Stimulated activated CD8-positive, alpha-beta memory T cell treated with anti-CD3 and anti-CD28 coated beads, Interleukin-15, amount 100 ng/mL, for 4 hours (primary cell): ENCODE measurements at regions not wholly inside any gene's neighbourhood (a gene's known extent, or its start where the extent isn't known, plus 50 kb on each side); places are given as distances from the start of the nearest gene placed in this dataset.

Experiments
- DNase-seq, 2 donors: peaks; one replicate each; pipeline ENCODE4 v3.0.0-alpha.2; 2020; ENCODE audit warnings: low read depth in 2 of 2

GRCh38 chr10:4198216-4198615, 413.2 kb upstream of the KLF6 start:
- DNase-seq = no peak

DNA sequence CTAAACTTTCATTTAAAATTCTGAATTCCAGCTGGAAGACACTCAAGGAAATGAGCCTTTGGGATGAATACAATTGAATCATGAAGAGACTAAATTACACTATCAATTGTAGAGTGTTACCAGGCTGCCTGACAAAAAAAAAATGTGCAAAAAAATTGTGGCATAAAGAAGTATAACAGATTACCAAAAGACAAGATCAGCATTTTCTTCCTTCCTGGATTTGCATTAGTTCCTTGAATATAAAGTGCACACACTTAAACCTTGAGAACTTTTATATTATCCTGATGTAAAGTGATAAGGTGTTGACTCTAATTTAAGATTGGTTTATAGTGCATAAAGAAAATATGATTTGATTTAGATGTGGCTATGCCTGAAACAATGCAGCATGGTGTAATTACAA, 412.7 kb upstream of the KLF6 start:
- DNase-seq = no peak

DNA sequence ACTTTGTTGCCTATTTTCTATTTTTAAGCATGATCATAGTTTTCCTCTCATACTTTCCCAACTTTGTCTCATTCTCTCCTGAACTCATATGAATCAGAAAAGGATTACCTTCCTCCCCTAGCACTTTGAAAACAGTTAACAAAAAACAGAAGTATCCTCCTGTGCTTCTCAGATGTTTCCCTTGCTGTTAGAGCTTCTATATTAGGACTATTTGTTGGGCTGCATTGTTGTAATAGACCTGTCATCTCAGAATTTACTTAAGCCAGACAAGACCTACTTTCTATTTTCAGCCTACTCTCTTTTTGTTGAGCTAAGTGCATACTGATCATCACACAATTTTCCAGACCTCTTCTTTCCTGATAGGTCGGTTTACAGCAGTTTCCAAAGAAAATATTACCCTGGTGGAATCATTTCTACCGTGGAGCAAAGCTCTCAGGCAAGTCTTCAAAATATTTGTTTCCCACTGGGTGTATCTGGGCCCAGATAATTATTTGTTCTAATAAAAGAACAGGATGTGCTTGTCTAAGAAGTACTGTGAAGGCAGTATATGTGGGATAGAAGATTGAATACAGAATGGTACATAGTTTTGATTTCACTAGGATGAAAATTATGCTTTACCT, 411.9 kb upstream of the KLF6 start:
- DNase-seq = no peak

DNA sequence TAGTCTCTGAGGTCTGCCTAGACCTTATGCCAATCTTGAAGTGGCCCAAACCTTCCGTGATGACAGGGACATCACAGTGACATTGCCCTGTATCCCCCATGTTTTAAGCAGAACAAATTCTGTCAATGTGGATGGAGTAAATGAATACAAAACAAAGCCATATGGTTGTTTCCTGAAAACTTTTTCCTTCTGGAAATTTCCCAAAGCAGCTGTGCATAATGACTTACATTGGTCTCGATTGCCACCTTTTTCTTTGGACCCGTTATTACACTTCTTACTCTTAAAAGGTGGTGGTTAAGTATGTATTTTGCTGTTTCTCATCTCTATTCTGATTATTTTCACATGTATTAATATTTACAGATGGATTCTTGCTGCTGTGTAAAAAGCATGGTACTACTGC, 411.2 kb upstream of the KLF6 start:
- no peak for DNase-seq

GRCh38 chr10:4195213-4195612, 410.2 kb upstream of the KLF6 start:
- DNase-seq = no peak

DNA sequence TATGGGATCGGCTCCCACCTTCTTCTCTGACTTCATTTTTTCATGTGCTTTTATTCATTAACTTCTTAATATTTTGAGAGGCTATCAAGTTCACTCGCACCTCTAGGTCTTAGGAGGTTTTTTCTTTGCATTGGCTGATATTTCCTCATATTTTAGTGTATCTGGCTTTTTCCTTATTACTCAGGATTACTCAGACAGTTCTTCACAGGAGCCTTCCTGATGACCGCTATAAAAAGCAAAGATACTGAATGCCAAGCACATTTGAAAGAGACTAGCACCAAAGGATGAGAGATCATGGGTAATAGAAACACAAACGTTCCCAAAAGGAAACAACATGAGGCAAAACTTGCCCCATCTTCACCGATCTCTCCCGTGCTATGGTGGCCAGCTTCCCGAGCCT, 409.2 kb upstream of the KLF6 start:
- DNase-seq = no peak

DNA sequence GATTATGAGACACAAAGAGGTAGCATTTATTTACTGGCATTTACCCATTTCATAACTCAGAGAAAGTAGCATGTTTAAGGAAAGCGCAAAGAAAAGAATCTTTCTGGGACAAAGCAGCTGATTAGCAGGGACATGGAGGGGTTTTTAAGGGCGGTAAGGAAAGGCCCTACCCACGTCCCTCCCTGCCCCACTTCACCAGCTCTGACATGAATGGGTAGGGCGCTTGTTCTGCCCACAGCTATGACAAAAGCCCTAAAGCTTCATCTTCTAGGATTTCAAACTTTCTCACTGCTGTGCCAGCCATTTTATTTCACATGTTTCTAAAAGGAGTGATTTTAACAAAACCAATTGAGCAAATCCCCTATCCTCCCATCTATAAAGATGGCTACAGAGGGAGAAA, 406.9 kb upstream of the KLF6 start:
- no peak for DNase-seq

DNA sequence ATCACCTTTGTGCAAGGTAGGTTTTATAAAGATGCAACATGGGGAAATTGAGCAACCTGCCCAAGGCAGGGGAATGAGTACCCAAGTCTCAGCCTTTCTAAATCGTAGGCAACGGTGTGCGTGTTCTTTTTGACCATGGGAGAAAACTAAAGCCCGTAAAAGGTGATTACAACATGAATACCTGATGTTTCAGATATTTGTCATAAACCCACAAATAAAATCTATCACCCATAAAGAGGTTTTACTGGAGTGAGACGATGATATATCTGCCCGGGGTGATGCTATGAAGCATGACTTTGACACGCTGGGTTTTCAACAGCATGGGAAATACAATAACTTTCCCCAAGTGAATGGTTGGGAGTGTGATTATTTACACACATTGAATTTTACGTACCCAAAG, 406.3 kb upstream of the KLF6 start:
- DNase-seq = no peak

DNA sequence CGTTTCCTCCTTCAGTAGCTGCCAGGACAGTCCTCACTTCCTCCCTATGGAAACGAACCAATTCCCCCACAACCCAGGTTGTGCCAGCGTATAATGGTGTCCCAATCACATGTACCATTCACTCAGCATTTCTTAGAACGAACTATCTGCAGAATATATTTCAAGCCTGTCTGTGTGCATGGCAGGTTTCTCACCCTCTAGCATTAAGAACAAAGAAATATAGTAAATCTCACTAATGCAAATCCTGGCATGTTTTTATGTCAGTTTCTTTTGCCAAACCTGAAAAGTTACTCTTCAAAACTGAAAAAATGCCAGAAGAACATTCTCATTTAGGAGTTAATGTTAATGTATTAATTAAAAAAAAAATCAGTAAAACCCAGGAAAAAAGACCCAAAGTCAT, 405.9 kb upstream of the KLF6 start:
- DNase-seq = no peak

GRCh38 chr10:4189281-4189680, 404.3 kb upstream of the KLF6 start:
- DNase-seq = no peak

GRCh38 chr10:4188406-4188805, 403.4 kb upstream of the KLF6 start:
- DNase-seq = no peak

GRCh38 chr10:4186849-4187540, 402.0 kb upstream of the KLF6 start:
- DNase-seq = no peak

DNA sequence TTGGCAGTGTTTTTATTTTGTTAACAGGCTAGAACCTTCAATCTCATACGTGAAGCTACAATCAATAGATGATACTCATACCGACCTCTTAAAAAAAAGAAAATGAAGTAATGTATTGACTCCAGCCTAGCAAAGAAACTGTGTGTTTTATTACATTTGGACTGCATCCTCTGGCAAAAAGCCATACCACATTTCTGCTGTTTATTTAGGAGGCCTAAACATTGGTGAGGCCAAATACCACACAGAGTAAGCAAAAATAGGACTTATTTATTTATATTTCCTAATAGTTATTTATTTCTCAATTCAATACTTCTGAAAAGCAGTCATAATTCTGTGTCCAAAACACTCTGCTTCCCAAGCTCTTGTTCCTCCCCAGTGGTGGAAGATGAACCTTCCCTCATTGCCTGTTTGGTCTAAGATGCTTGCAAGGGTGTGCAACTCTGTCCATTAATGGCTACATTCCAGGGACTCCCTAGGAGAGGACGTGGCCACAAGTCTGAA, 398.8 kb upstream of the KLF6 start:
- DNase-seq = no peak

GRCh38 chr10:4181621-4182049, 396.6 kb upstream of the KLF6 start:
- DNase-seq = no peak

- no peak for DNase-seq
These were observed 396.1 kb upstream of the KLF6 start for GRCh38 chr10:4181081-4181480.

- no peak for DNase-seq
These were observed 392.8 kb upstream of the KLF6 start for GRCh38 chr10:4177791-4178190.

DNA sequence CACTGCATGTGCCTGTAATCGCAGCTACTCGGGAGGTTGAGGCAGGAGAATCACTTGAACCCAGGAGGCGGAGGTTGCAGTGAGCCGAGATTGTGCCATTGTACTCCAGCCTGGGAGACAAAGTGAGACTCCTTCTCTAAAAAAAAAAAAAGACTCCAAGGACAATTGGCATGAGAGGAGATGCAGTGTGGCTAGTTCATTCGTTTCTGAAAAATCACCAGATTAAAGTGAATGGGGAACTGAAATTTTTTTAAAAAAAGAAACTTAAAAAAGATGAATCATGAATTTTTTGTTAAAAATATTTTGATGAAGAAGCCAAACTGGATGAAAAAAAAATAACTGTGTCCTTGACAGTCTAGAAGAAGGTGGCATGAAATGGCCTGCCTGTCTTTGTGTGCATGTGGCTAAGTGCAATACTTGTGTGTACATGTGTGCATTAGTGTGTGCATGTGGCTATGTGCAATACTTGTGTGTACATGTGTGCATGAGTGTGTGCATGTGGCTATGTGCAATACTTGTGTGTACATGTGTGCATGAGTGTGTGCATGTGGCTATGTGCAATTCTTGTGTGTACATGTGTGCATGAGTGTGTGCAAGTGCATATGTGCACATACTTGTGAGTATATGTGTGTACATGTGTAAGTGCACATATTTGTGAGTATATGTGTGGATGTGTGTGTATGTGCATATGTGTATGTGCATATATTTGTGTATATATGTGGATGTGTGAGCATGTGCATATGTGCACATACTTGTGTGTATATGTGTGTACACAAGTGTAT, 391.7 kb upstream of the KLF6 start:
- DNase-seq = no peak

DNA sequence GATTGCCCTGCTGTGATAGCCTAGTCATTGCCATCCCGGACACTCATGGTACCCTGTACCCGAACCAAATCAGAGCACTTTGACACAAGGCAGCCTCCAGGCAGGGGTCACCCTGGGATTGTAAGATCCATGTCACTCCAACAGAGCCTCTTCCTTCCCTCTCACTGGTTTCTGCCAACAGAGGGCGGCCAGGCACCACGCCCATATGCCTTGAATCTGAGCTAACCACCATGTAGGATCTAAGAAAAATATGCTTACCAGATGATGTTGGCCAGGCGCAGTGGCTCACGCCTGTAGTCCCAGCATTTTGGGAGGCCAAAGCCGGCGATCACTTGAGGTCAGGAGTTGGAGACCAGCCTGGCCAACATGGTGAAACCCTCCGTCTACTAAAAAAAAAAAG, 389.2 kb upstream of the KLF6 start:
- DNase-seq = no peak

DNA sequence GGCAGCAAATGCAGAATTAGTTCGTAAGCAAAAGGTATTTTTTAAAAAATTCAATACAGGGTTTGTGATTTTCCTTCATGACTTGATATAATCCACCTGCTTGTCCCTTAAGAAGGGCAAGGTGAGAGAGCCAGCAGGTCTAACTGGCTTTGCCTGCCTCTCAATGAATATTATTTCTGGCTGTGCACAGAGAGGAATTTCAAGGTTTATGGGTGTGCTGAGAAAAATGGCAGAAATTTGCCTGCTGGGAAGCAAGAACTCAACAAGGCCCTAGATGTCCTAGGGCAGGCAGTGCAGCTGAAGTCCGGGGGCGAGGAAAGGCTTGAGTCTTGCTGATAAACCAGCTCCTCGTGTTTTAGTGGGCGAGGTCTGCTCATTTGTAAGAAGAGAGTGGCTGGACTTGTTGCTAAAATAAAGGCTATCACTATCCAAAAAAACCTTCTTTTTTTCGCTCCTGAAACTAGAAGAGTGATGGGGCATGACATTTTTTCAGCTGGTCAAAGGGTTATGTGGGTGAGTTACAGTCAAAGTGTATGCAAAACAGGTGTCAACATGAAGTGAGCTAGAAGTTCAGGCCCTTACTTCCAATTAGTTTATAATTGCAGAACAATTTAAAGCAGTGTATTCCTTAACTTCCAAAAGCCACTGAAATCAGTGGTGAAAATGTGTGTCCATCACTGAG, 385.8 kb upstream of the KLF6 start:
- no peak for DNase-seq

DNA sequence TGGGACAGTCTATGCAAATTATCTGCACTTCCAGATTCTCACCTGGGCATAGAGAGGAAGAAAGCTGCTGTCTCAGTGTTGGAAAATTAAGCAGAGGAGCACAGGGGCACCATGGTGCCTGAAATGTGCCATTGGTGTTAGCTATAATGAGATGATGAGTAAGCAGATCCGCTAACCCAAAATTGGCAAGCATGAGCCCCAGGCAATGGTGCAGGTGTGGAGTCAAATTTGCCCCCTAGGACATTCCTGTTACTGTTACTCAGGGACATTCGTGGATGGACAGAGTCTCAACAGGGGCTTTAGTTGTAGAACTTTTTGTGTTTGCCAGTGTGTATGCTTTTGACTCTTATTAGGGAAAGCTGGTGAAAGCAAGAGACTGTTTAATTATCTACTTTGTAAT, 385.2 kb upstream of the KLF6 start:
- no peak for DNase-seq

- DNase-seq = no peak
These were observed 384.4 kb upstream of the KLF6 start for GRCh38 chr10:4169448-4169847.

DNA sequence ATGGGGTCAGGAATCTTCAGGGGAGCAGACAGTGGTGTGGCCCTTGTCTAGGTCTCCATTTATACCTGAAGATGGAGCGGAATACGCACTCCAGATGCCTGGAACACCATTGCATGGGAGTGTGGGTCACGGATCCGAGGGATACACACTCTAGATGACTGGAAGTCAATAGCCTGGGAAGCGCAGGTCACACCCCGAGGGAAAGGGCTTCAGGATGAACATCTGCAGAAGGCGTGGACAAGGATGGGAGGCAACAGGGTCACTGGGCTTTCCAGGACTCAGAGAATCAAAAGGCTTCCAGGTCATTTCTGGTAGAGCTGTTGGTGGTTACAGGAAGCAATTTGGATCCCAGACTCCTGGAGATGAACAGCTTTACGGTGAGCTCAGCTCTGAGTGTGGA, 382.2 kb upstream of the KLF6 start:
- DNase-seq = no peak
